ENCODE measurements at regions not wholly inside any gene's neighbourhood (a gene's known extent, or its start where the extent isn't known, plus 50 kb on each side); places are given as distances from the start of the nearest gene placed in this dataset.

DNA sequence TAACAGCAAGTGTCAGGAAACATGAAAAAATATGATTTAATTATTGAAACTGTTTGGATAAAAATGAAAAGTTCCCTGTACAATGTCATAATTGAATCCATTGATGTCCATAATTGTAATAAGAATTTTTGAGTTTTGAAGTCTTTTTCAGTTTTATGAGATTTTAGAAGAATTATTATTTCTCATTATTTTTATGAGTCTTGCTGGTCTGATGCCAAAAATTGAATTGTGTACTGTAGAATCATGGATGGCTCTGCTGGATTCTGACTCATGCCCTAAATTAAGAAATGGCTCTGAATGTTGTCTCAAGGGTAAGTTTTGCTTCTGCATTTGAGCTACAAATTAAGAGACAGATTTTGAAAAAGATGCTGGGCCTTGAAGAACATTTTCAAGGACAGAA lies 132.8 kb upstream of the MAP9 start:
- no peak for TF ChIP-seq RXRA (IDR thresholded peaks at IDR 0.05; ENCODE audit: insufficient read depth, low read depth, low read length)
- no peak for TF ChIP-seq SIX5 (IDR thresholded peaks at IDR 0.05; ENCODE audit: low read depth, low read length)
- TF ChIP-seq RNF2 (IDR thresholded peaks at IDR 0.05; ENCODE audit: borderline replicate concordance, low read depth, low read length, missing control alignments, poor library complexity, severe bottlenecking): no peak
- no peak for TF ChIP-seq RBBP5 (IDR thresholded peaks at IDR 0.05; ENCODE audit: borderline replicate concordance, low read depth, low read length)

Measured in H1 (cell line).